SH-SY5Y (cell line): ENCODE measurements at regions not wholly inside any gene's neighbourhood (a gene's known extent, or its start where the extent isn't known, plus 50 kb on each side); places are given as distances from the start of the nearest gene placed in this dataset.

Experiments
- GATA2 ChIP-seq: IDR thresholded peaks from 2 replicates; pipeline ENCODE4 v1.6.1; 2011; ENCODE audit warnings: mild to moderate bottlenecking, low read depth, low read length
- GATA3 ChIP-seq: IDR thresholded peaks from 2 replicates; pipeline ENCODE4 v1.6.1; 2011; ENCODE audit warnings: low read depth, mild to moderate bottlenecking, low read length, moderate library complexity

DNA sequence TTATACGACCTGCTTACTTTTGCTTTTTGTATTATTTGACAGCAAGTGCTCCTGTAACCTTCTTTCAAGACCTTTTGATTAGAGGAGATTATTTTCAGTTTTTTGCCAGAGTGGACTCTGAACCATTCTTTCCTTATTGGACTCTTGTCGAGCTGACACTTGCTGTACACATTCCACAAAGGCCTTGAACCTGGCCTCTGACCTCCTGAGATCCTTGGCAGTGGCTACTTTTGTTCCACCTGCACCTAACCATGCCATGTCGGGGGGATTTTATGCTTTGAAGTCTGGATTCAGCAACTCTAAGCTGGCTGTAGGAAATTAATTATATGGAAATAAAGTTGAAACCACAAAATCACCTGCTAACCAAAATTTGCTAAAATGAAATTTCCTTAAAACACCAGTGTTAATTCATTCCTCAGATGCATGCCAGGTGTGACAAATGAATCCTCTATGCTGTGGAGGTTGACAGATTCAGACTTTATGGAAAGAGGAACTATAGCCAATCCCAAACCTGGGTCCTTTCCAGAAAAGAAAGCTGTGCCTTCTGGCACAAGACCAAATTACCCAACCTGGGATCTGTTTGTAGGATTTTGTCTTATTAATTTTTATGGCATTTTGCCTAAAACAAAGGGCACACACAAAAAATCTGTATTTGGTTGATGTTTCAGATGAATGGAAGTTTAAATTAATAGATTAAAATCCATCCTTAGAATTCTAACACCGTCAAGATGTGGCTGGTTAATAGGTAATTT lies 110.4 kb downstream of the CDC42EP3 start:
- TF ChIP-seq GATA3 (no peak), GATA2 (no peak)
